ENCODE measurements at regions not wholly inside any gene's neighbourhood (a gene's known extent, or its start where the extent isn't known, plus 50 kb on each side); places are given as distances from the start of the nearest gene placed in this dataset.

DNA sequence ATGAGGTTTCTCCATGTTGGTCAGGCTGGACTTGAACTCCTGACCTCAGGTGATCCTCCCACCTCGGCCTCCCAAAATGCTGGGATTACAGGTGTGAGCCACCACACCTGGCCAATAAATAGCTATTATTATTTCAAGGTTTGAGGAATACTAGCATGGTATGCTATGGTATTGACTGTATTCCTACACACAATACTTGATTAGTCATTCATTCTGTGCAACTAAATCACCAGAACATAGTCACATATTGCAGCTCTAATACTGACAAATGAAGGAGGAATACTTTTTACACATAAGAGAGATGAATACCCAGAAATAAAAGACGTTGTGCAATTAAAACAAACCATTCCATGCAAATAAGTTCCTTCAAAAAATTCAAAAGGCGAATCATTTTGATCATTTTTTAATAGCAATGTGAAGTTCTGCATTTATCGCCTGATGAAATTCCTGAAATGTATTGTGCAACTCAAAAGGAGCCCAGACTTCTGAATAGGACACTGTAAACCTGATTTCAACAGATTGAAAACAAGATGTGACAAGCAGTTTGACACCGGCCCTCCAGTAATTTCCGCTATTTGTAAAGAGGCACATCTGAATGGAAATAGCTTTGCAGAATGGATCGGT is 687.4 kb upstream of the SEMA6A start (continued):
- TF ChIP-seq, protein P1, sequence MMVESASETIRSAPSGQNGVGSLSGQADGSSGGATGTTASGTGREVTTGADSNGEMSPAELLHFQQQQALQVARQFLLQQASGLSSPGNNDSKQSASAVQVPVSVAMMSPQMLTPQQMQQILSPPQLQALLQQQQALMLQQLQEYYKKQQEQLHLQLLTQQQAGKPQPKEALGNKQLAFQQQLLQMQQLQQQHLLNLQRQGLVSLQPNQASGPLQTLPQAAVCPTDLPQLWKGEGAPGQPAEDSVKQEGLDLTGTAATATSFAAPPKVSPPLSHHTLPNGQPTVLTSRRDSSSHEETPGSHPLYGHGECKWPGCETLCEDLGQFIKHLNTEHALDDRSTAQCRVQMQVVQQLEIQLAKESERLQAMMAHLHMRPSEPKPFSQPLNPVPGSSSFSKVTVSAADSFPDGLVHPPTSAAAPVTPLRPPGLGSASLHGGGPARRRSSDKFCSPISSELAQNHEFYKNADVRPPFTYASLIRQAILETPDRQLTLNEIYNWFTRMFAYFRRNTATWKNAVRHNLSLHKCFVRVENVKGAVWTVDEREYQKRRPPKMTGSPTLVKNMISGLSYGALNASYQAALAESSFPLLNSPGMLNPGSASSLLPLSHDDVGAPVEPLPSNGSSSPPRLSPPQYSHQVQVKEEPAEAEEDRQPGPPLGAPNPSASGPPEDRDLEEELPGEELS (CRISPR knock-in tag; IDR thresholded peaks at IDR 0.05), result no peak
- TF ChIP-seq SOX15 (CRISPR knock-in tag; IDR thresholded peaks at IDR 0.05) (no peak), ZNF219 (CRISPR knock-in tag; IDR thresholded peaks at IDR 0.05; ENCODE audit: borderline replicate concordance) (no peak), KAT7 (CRISPR knock-in tag; IDR thresholded peaks at IDR 0.05; ENCODE audit: borderline replicate concordance) (no peak), SMAD4 (CRISPR knock-in tag; IDR thresholded peaks at IDR 0.05) (no peak), GRHL2 (CRISPR knock-in tag; IDR thresholded peaks at IDR 0.05; ENCODE audit: insufficient replicate concordance, severe bottlenecking) (no peak), ZBTB21 (CRISPR knock-in tag; IDR thresholded peaks at IDR 0.05; ENCODE audit: borderline replicate concordance) (no peak), HMGA2 (CRISPR knock-in tag; IDR thresholded peaks at IDR 0.05) (no peak)
- TF ChIP-seq, protein P2, sequence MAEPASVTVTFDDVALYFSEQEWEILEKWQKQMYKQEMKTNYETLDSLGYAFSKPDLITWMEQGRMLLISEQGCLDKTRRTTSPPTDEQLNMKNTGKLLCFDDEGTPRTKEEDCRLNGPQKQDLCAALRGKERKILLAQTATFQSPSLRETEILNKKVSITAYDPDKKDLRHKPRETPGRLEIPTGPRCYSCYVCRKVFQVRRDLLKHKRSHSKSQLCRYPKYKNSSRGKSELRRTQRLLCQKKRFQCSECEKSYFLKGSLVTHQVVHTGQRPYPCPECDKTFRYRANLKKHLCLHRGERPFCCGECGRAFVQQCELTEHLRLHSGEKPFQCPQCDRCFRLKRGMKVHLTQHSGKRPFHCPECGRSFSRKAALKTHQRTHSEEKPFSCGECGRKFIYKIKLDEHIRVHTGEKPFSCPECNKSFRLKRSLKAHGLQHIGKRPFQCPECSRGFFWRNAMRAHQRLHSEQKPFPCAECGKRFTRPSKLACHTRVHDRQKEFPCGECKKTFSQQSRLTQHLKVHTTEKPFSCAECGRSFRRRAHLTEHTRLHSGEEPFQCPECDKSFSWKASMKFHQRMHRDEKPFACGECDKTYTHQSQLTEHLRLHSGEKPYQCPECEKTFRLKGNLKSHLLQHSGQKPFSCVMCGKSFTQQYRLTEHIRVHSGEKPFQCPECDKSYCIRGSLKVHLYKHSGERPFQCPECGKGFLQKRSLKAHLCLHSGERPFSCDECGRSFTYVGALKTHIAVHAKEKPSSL (CRISPR knock-in tag; conservative IDR thresholded peaks at IDR 0.05), result no peak

DNA sequence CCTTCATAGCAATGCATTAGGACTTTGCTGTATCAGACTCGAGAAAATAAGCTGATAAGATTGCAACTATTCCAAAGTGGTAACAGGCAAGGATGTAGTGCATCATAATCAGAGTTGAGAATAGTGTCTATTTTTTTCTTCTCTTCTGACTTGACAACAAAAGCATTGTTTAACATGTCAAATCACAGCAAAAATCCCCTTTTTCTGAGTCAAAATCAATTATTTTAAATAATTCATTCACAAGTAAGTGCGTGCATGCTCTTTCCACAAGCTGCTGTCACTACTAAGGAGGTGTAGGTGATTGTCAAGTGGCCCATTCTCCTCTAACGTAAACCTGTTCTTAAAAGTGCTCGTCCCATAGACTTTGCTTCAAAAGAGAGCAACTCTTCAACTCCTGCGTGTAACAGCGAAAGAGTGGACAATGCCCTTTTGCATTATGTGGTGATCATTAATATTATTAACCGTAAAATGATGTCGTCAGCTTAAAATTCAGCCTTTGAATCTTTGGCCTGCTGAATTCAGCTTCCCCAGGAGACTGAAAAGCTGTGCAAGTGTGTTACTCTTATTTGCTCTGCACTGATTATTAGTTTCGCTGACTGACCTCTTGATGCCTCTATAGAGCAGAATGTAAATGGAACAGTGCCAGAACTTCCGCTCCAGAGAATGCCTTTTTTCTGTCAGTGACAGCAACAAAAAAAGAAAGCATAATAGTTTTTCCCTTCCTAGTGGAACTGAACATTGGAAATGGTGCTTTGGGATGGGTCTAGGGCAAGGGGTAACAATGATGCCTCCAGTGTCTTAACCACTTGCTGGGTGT is 680.8 kb upstream of the SEMA6A start:
- peaks cover 13% of the 10 kb centered on the region for H3K4me1 Mint-ChIP-seq
- H3K36me3 Mint-ChIP-seq, result no peaks in the 10 kb centered on the region
- CTCF ChIA-PET, result no interaction called here
- no peak for DNase-seq (ENCODE audit: low spot score)
- H3K27me3 Mint-ChIP-seq (ENCODE audit: low read depth), result no peaks in the 10 kb centered on the region
- no peak overlapping the region for H3K4me3 Mint-ChIP-seq
- TF ChIP-seq TCF7 (CRISPR knock-in tag; IDR thresholded peaks at IDR 0.05; ENCODE audit: low read depth), result no peak
- no peak for TF ChIP-seq ZNF232 (CRISPR knock-in tag; IDR thresholded peaks at IDR 0.05)
- no peak for TF ChIP-seq CBFB (CRISPR knock-in tag; IDR thresholded peaks at IDR 0.05; ENCODE audit: low read depth)
- TF ChIP-seq SMAD4 (CRISPR knock-in tag; IDR thresholded peaks at IDR 0.05), result no peak
- TF ChIP-seq, protein P3, sequence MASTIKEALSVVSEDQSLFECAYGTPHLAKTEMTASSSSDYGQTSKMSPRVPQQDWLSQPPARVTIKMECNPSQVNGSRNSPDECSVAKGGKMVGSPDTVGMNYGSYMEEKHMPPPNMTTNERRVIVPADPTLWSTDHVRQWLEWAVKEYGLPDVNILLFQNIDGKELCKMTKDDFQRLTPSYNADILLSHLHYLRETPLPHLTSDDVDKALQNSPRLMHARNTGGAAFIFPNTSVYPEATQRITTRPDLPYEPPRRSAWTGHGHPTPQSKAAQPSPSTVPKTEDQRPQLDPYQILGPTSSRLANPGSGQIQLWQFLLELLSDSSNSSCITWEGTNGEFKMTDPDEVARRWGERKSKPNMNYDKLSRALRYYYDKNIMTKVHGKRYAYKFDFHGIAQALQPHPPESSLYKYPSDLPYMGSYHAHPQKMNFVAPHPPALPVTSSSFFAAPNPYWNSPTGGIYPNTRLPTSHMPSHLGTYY (CRISPR knock-in tag; IDR thresholded peaks at IDR 0.05), result no peak
- TF ChIP-seq TEAD4 (CRISPR knock-in tag; IDR thresholded peaks at IDR 0.05), result no peak
- H3K9me3 Mint-ChIP-seq, result no peaks in the 10 kb centered on the region
- ATAC-seq, result no peak
- H3K27ac Mint-ChIP-seq, result no peak overlapping the region
- POLR2A ChIA-PET, result no interaction called here

DNA sequence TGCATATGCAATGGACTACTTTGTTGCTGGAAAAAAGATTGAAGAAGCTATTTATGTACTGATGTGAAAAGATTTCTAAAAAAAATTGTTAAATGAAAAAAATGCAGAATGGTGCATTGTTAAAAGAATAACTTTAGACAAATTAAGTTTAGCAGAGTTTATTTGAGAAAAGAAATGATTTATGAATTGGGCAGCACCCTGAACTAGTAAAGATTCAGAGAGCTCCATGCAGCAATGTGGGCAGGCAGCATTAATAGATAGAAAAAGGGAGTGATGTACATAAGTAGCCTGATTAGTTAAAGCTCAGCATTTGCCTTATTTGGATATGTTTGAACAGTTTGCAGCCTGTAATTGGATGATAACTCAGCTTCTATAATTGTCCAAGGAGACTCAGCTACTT is 677.9 kb upstream of the SEMA6A start:
- Mint-ChIP-seq H3K4me3 (no peak overlapping the region), H3K4me1 (peaks cover 13% of the 10 kb centered on the region), H3K27ac (no peak overlapping the region), H3K36me3 (no peaks in the 10 kb centered on the region), H3K27me3 (ENCODE audit: low read depth) (no peaks in the 10 kb centered on the region), H3K9me3 (no peaks in the 10 kb centered on the region)
- DNase-seq (ENCODE audit: low spot score), result no peak
- CTCF ChIA-PET, result no interaction called here
- TF ChIP-seq ZNF219 (CRISPR knock-in tag; IDR thresholded peaks at IDR 0.05; ENCODE audit: borderline replicate concordance) (no peak), TP53 (CRISPR knock-in tag; IDR thresholded peaks at IDR 0.05) (no peak)
- no peak for ATAC-seq
- POLR2A ChIA-PET, result no interaction called here
